ENCODE measurements at regions not wholly inside any gene's neighbourhood (a gene's known extent, or its start where the extent isn't known, plus 50 kb on each side); places are given as distances from the start of the nearest gene placed in this dataset.

DNA sequence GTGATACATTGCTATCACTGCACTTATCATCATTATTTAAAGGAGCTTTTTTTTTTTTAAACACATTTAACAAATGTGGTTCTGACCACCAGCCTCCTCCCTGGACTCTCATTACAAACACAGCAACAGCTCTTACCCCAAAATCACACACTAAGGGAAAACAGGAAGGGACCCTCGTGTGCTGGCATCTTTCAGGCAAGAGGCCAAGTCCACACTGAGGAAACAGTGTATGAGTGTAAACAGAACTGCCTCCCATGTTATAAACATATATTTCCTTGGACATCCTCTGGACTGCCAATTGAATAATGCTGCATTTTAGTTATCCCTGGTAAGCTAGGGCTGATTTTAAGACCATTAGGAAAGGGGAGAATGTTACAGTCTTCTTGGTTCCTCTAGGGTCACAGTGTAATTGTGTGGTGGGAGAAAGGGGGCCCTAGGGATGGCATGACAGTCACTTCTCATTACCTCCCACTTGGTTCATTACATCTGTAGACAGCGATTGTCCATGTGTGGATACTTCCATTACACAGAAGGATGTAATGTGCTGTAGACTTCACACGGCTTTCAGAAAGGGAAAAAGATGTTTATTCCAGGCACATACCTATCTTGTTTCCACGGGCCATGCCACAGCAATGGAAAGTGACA, 244.6 kb upstream of the TET2 start:
- Histone ChIP-seq H4K20me1 (ENCODE audit: insufficient read depth, low read length) (no peaks in the 10 kb centered on the region), H3K4me1 (ENCODE audit: insufficient read depth, low read length, severe bottlenecking) (no peaks in the 10 kb centered on the region), H3K79me2 (ENCODE audit: insufficient read depth, low read length) (no peaks in the 10 kb centered on the region), H3K4me2 (ENCODE audit: low read length) (no peak overlapping the region), H2AFZ (ENCODE audit: low read length) (no peak overlapping the region), H3K9ac (ENCODE audit: low read length) (no peak overlapping the region), H3F3A (ENCODE audit: insufficient read depth, low read length) (no peaks in the 10 kb centered on the region), H3K27me3 (ENCODE audit: insufficient read depth, low read length) (no peaks in the 10 kb centered on the region), H3K27ac (ENCODE audit: low read depth, low read length, poor library complexity, severe bottlenecking) (no peak overlapping the region), H3K9me3 (ENCODE audit: low read length) (no peaks in the 10 kb centered on the region), H3K4me3 (ENCODE audit: low read depth, low read length, poor library complexity, severe bottlenecking) (no peak overlapping the region), H3K36me3 (ENCODE audit: insufficient read depth, low read length) (no peaks in the 10 kb centered on the region), H3K9me2 (ENCODE audit: low read depth, low read length) (no peaks in the 10 kb centered on the region)
- TF ChIP-seq EZH2 (IDR thresholded peaks at IDR 0.05; ENCODE audit: borderline replicate concordance, low read length): no peak
- no peak for TF ChIP-seq CTCF (IDR thresholded peaks at IDR 0.05; ENCODE audit: low read length)

DNA sequence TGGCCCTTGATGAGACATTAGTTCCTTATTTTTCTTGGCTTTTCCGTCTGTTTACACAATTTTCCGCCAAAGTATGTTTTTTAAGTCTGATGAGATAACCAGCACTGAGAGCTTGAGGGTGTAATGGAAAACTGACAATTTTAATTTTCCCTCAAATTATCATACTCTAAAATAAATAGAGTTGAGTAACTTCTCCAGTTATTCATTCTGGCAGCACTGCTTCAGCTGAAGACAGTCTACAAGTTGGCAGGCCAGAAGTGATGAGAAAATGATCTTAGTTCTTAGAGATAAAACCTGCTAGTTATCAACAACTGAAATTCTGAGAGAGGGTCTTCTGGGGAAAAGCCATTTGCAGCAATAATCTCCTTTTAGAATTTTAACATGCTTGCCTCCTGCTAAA, 241.6 kb upstream of the TET2 start:
- no peaks in the 10 kb centered on the region for H3K79me2 ChIP-seq (ENCODE audit: insufficient read depth, low read length)
- no peak for TF ChIP-seq EZH2 (IDR thresholded peaks at IDR 0.05; ENCODE audit: borderline replicate concordance, low read length)
- TF ChIP-seq CTCF (IDR thresholded peaks at IDR 0.05; ENCODE audit: low read length): no peak
- H3K9ac ChIP-seq (ENCODE audit: low read length): no peak overlapping the region
- H3K36me3 ChIP-seq (ENCODE audit: insufficient read depth, low read length): no peaks in the 10 kb centered on the region
- no peak overlapping the region for H3K4me3 ChIP-seq (ENCODE audit: low read depth, low read length, poor library complexity, severe bottlenecking)
- H4K20me1 ChIP-seq (ENCODE audit: insufficient read depth, low read length): no peaks in the 10 kb centered on the region
- no peaks in the 10 kb centered on the region for H3K27me3 ChIP-seq (ENCODE audit: insufficient read depth, low read length)
- H3K9me3 ChIP-seq (ENCODE audit: low read length): no peaks in the 10 kb centered on the region
- H3K9me2 ChIP-seq (ENCODE audit: low read depth, low read length): no peaks in the 10 kb centered on the region
- no peaks in the 10 kb centered on the region for H3F3A ChIP-seq (ENCODE audit: insufficient read depth, low read length)
- no peak overlapping the region for H3K4me2 ChIP-seq (ENCODE audit: low read length)
- H2AFZ ChIP-seq (ENCODE audit: low read length): no peak overlapping the region
- no peaks in the 10 kb centered on the region for H3K4me1 ChIP-seq (ENCODE audit: insufficient read depth, low read length, severe bottlenecking)
- H3K27ac ChIP-seq (ENCODE audit: low read depth, low read length, poor library complexity, severe bottlenecking): no peak overlapping the region

- H3F3A ChIP-seq (ENCODE audit: insufficient read depth, low read length): no peaks in the 10 kb centered on the region
- H4K20me1 ChIP-seq (ENCODE audit: insufficient read depth, low read length): no peaks in the 10 kb centered on the region
- H3K9ac ChIP-seq (ENCODE audit: low read length): no peak overlapping the region
- no peaks in the 10 kb centered on the region for H3K4me1 ChIP-seq (ENCODE audit: insufficient read depth, low read length, severe bottlenecking)
- TF ChIP-seq CTCF (IDR thresholded peaks at IDR 0.05; ENCODE audit: low read length) (no peak), EZH2 (IDR thresholded peaks at IDR 0.05; ENCODE audit: borderline replicate concordance, low read length) (no peak)
- H2AFZ ChIP-seq (ENCODE audit: low read length): no peak overlapping the region
- no peaks in the 10 kb centered on the region for H3K27me3 ChIP-seq (ENCODE audit: insufficient read depth, low read length)
- no peaks in the 10 kb centered on the region for H3K9me2 ChIP-seq (ENCODE audit: low read depth, low read length)
- no peaks in the 10 kb centered on the region for H3K36me3 ChIP-seq (ENCODE audit: insufficient read depth, low read length)
- H3K27ac ChIP-seq (ENCODE audit: low read depth, low read length, poor library complexity, severe bottlenecking): no peak overlapping the region
- no peak overlapping the region for H3K4me2 ChIP-seq (ENCODE audit: low read length)
- no peaks in the 10 kb centered on the region for H3K9me3 ChIP-seq (ENCODE audit: low read length)
- no peaks in the 10 kb centered on the region for H3K79me2 ChIP-seq (ENCODE audit: insufficient read depth, low read length)
- H3K4me3 ChIP-seq (ENCODE audit: low read depth, low read length, poor library complexity, severe bottlenecking): no peak overlapping the region
Observed at GRCh38 chr4:104905546-104905945, 241.1 kb upstream of the TET2 start.
